HG02840 (cell line): ENCODE measurements at regions not wholly inside any gene's neighbourhood (a gene's known extent, or its start where the extent isn't known, plus 50 kb on each side); places are given as distances from the start of the nearest gene placed in this dataset.

Experiments used
- ATAC-seq: cut with Tn5 transposase; IDR thresholded peaks from one replicate; pipeline ENCODE4 v1.9.1; 2021; ENCODE audit warnings: mild to moderate bottlenecking, moderate library complexity, moderate number of reproducible peaks; ENCODE audit not compliant: unreplicated experiment, low FRiP score

DNA sequence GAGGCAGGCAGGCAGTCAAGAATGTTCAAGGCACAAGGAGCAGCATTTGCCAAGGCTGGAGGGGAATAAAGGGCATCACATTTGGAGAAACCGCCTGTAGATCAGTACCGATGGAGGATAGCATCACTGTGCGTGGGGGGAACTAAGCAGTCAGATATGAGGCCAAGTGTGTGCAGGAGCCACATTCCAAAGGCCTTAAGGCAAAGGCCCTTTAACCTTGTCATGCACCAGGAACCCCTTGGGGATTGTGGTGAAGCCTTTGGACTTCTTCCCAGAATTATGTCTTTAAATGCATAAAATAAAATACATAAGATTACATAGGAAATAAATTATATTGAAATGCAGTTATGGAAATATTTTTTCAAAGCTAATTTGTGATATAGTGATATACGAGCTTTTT lies 532.1 kb downstream of the BUD13 start:
- no peak for ATAC-seq

- no peak for ATAC-seq
These were observed 533.5 kb downstream of the BUD13 start for GRCh38 chr11:116239247-116239646.

GRCh38 chr11:116234989-116235568 lies 537.7 kb downstream of the BUD13 start:
- ATAC-seq, result no peak

DNA sequence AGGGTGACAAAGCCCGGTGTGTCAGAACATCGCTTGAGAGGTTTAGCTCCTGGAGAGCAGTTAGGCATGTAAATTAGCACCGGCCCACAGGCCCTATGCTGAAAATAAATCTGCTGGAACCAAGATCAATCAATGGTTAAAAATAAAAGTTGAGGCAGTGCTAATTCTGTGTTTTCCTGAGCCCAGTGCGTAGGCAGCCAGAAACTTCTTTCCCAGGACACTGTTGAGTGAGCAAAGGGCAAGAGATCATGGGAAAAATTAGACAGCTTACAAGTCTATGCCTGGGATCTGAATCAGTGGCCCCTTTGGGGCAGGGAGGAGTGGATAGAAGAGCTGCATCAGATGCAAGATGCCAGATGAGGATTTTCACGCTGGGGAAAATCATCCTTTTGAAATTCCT lies 539.2 kb downstream of the BUD13 start:
- ATAC-seq, result no peak

DNA sequence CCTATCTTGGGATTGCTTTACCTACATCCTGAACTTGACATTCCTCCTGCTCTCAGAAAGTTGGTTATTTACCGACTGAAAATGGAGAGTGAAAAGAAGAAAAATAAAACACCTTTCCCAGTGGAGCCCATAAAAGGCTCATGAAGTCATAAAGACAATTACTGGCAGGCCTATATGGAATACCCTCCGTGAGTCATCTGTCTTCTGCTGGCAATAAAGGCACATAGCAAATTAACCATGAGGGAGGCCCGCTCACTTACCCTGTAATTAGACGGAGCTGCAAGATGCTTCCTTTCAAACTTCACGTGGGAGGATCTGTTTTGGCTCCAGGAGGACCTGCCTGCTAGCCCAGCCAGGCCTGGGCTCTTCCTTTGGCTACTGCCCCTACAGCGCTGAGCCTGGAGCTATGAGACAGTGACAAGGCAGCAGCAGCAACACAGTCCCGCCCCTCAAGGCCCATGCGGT lies 540.4 kb downstream of the BUD13 start:
- ATAC-seq, result no peak

DNA sequence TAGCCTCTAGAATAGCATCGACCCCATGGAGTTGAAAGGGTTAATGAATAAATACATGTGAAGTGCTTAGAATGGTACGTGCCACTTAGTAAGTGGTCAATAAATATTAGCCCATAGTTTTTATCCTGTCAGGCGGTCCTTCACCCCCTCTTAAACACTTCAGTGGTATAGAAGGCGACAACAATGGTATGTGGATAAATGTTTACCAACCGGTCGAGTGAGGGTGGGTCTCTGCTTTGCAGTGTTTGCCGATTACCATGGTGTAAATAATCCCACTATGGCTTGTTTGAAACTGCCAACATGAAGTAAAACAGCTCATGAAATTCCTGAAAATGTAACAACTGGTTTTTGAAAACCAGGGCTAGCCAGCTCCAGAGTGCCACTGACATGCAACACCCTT lies 541.2 kb downstream of the BUD13 start:
- ATAC-seq, result no peak

DNA sequence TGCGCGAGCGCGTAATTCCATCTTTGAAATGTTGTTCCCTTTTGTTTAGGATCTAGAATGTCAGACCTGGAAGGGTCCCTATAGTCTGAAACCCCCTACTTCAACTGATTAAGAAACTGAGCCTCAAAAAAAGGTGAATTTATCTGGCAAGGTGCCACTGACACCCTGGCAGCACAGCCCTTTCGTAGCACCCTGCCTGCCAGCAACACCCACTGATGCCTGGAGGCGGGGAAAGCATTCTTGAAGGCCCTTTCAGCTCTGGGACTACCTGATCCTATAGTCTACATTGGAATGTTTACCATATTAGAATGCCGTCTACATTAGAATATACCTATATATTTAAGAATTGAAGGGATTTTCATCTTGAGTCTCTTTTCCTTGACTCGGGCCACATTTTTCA lies 542.3 kb downstream of the BUD13 start:
- no peak for ATAC-seq

- no peak for ATAC-seq
These were observed 543.4 kb downstream of the BUD13 start for GRCh38 chr11:116229236-116229970.

DNA sequence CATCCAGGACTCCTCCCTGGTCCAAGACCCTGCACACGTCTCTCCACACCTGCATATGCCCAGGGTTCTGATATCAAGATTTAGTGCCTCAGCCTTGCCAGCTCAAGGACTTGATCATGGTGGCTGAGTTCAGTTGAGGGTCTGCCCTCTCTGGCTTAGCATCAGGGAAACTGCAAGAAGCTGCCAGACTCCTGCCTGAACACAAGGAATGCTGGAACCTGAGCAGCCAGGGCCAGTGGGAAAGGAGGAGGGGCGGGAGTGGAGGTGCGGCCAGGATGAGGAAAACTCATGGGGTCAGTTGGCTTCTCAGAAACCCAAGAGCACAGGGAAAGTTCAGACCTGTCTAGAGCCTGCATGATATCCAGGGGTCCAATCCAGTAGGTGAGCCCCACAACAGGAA lies 546.1 kb downstream of the BUD13 start:
- no peak for ATAC-seq

- no peak for ATAC-seq
These were observed 546.8 kb downstream of the BUD13 start for GRCh38 chr11:116225784-116226585.

DNA sequence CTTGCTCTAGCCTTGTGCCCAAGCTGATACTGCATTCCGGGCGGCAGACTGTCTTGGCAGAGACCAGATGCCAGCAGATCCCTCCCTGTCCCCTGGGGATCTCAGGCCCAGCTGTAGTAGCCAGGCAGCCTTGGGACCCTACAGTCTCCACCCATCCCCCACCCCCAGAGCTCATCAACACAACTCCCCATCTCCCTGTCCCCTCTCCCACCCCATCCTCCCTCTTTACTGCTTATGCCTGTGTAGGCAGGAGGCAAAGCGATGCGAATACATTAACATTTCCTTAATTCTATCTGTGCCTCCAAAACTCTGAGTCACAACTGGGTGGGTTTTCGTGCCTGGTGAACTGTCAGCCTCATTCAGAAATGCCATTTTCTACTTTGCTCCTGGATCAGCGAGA lies 547.6 kb downstream of the BUD13 start:
- ATAC-seq, result no peak

GRCh38 chr11:116224889-116225200 lies 547.9 kb downstream of the BUD13 start:
- no peak for ATAC-seq

DNA sequence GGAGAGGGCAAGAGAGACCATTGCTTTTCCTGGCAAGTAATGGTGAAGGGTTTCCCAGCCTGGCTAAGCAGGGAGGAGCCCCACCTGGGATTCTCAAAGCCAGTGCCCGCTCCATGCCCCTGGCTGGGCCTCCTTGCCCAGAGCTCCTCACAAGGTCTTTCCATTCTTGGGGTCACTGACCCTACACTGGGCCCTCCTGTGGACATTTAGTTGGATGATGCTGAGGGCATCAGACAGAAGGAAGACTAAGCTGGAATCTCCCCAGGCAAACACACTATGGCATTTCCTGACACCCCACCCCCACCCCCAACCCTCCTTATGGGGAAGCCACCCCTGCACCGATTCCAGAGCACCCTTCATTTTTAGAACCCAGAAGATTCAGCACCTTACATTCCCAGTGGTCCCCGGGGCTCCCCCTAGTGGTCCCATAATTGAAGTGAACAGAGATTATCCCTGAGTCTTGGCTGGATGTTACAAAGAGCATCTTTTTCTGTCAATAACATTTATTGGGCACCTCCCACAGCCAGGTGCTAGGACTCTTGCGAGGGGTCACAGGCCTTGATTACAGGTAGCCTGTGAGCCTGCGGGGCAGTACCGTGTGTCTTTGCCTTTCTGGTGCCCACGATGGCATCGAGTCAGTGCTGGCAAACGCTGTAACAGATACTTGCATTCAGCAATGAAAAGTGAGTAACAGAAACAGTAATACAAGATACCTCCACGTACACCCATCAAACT lies 548.5 kb downstream of the BUD13 start:
- no peak for ATAC-seq

DNA sequence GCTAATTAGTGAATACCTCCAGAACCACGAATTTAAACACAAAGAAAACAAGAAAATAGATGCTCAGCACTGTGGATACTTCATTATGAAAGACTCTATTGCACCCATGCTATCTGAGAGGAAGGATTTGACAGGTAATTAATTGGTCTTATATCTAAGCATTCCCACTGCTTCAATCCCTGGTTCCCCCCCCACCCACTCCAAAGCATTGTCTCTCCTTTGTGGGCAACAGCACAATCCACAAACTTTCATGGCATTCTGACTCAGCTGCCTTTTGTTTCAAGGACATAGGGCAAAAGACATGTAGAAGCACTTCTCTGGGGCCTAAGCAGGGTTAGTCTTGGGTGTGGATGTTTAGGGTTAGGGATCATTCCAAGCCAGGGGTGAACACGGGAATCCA lies 551.4 kb downstream of the BUD13 start:
- no peak for ATAC-seq

DNA sequence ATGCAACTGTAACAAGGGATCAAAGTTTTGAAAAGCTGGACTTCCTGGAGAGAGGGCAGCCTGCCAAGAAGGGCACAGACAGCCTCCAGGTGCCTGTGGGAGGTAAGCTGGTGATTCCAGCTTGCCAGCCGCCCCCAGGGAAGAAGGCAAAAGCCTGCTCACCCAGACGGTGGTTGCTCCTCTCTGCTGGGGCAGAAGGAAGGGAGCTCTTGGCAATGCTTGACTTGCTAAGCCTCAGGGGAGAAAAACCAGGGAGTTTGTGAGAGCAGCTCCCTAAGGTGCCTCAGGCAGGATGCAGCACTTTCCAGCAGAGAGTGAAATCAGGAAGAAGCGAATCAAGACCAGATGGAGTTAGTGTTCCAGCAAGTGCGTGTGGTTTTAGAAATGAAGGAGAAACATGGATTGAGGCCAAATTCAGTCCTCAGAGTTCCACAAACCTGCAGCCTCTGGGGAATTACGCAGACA lies 553.6 kb downstream of the BUD13 start:
- ATAC-seq, result no peak

- ATAC-seq, result no peak
These were observed 555.3 kb downstream of the BUD13 start for GRCh38 chr11:116217441-116217840.

DNA sequence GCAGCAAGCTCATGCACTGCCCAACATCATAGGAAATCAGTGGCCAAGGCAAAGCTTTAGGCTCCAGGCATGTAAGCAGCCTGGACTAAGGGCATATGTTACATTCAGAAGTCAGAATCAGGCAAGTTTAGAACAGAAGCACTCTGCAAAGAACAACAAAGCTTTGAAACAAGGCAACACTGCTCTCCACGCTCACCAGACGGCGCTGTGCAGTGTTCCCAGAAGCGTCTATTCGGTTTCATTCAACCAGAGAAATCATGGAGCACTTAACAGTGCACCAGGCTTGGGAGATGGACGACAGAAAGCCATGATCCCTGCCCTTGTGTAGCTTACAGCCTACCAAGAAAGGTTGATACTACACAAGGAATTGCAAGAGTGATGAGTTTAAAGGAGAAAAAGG lies 555.8 kb downstream of the BUD13 start:
- ATAC-seq, result no peak

- no peak for ATAC-seq
These were observed 557.2 kb downstream of the BUD13 start for GRCh38 chr11:116215471-116216113.

DNA sequence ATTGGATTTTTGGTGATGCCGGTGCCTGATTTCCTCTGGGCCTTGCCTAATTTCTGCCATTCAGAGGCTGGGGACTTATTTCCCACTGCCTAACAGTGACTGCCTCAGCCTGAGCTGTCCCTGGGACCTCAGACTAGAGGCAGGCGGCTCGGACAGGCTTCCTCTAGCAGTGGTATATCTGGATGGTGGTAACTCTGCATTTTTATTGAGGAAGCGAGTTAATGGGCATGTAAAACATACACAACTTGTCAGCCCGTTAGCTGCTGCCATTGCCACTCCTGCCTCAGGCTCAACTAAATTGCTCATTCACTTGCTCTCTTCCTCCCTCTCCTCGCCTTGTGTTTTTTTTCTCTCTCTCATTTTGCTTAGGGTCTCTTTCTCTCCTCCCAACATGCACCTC lies 561.6 kb downstream of the BUD13 start:
- ATAC-seq, result no peak

GRCh38 chr11:116210663-116211062 lies 562.1 kb downstream of the BUD13 start:
- no peak for ATAC-seq
